GM12873 (cell line): ENCODE measurements at regions not wholly inside any gene's neighbourhood (a gene's known extent, or its start where the extent isn't known, plus 50 kb on each side); places are given as distances from the start of the nearest gene placed in this dataset.

ENCODE experiments used
- CTCF ChIP-seq: IDR thresholded peaks from 2 replicates; pipeline ENCODE4 v1.5.1; 2012; ENCODE audit warnings: low read depth, mild to moderate bottlenecking, moderate library complexity, low read length, control low read depth; ENCODE audit not compliant: insufficient read depth; ENCODE audit errors: missing control alignments

DNA sequence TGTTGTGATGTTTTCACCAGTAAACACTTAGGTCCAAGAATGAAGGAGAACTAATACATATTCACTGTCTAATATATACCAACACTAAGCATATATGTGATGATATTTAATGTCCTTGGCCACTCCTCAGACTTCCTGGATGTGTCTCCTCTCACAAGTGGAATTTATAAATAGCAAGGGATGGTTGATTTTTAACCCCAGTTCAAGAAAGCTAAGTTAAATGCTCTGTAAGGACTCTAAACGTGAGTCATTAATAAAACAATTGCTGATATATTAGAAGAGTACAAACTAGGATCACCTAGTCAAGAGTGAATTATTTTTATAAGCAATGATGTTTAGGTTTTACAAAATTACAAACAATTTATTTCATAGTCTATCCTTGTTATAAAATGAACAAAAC, 355.9 kb upstream of the TMEM229A start:
- TF ChIP-seq CTCF, result no peak

GRCh38 chr7:124387056-124387455, 354.2 kb upstream of the TMEM229A start:
- no peak for TF ChIP-seq CTCF

DNA sequence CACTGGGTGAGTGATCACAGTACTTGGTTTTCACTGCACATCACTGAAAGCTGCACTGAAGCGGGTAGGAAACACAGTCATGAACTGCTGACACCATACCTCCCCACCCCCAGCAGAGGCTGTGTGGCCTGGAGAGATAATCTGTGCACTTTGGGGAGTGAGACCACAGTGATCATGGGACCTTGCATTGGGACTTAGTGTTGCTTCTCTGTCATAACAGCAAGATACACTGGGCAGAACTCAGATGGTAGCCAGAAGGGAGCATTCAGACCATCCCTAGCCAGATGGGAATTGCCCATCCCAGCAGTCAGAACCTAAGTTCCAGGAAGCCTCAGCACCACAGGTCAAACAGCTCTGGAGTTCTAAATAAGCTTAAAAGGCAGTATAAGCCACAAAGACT, 346.4 kb upstream of the TMEM229A start:
- TF ChIP-seq CTCF, result no peak

DNA sequence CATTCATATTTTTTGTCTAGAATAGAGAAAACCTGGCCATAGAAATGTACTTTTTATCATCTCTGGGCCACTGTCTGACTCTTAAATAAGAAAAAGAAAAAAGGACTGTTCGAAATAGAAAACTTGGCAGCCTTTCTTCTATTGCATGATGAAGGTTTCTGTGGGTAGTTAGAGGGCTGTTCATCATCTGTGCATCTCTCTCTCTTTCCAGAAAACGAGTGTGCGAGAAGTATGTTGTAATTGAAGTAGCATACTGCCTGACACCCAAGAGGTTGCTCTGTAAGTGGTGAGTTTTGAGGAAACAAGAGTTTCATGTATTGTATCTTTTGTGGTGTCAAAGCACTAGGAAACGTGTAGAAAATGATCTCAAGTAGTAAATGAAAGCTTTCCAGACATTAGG, 343.2 kb upstream of the TMEM229A start:
- TF ChIP-seq CTCF, result no peak

GRCh38 chr7:124375391-124375790, 342.5 kb upstream of the TMEM229A start:
- no peak for TF ChIP-seq CTCF

- no peak for TF ChIP-seq CTCF
These were observed 336.4 kb upstream of the TMEM229A start for GRCh38 chr7:124369310-124369709.

- no peak for TF ChIP-seq CTCF
These were observed 333.3 kb upstream of the TMEM229A start for GRCh38 chr7:124366118-124366517.
